HG02973 (cell line): ENCODE measurements at regions not wholly inside any gene's neighbourhood (a gene's known extent, or its start where the extent isn't known, plus 50 kb on each side); places are given as distances from the start of the nearest gene placed in this dataset.
"Not testable (repeated sequence)": the region's sequence is repeated elsewhere in the genome, so short reads cannot be mapped to it uniquely, and the experiment has no call there.

ENCODE experiments used
- ATAC-seq: cut with Tn5 transposase; IDR thresholded peaks from one replicate; pipeline ENCODE4 v1.9.1; 2021; ENCODE audit warnings: moderate library complexity; ENCODE audit not compliant: unreplicated experiment

GRCh38 chr6:148022279-148022678 is 320.4 kb upstream of the SASH1 start:
- ATAC-seq: not testable (repeated sequence)

GRCh38 chr6:148027201-148027600 is 315.4 kb upstream of the SASH1 start:
- ATAC-seq: no peak

GRCh38 chr6:148035806-148036390 is 306.7 kb upstream of the SASH1 start:
- no peak for ATAC-seq

- no peak for ATAC-seq
Observed at GRCh38 chr6:148037496-148037895, 305.1 kb upstream of the SASH1 start.

- no peak for ATAC-seq
Observed at GRCh38 chr6:148041546-148041945, 301.1 kb upstream of the SASH1 start.

- ATAC-seq: no peak
Observed at GRCh38 chr6:148042536-148042935, 300.1 kb upstream of the SASH1 start.

GRCh38 chr6:148044261-148044751 is 298.3 kb upstream of the SASH1 start:
- ATAC-seq: no peak

GRCh38 chr6:148044921-148045320 is 297.7 kb upstream of the SASH1 start:
- ATAC-seq: no peak

GRCh38 chr6:148053209-148053608 is 289.4 kb upstream of the SASH1 start:
- ATAC-seq: no peak

- no peak for ATAC-seq
Observed at GRCh38 chr6:148053796-148054195, 288.8 kb upstream of the SASH1 start.

- no peak for ATAC-seq
Observed at GRCh38 chr6:148054219-148054618, 288.4 kb upstream of the SASH1 start.

GRCh38 chr6:148055419-148055818 is 287.2 kb upstream of the SASH1 start:
- no peak for ATAC-seq

GRCh38 chr6:148059869-148060268 is 282.8 kb upstream of the SASH1 start:
- no peak for ATAC-seq

GRCh38 chr6:148064406-148065134 is 278.1 kb upstream of the SASH1 start:
- no peak for ATAC-seq

GRCh38 chr6:148068437-148069061 is 274.1 kb upstream of the SASH1 start:
- ATAC-seq: no peak

- ATAC-seq: no peak
Observed at GRCh38 chr6:148069256-148069655, 273.4 kb upstream of the SASH1 start.

GRCh38 chr6:148074291-148074690 is 268.3 kb upstream of the SASH1 start:
- ATAC-seq: no peak

- ATAC-seq: no peak
Observed at GRCh38 chr6:148074738-148075137, 267.9 kb upstream of the SASH1 start.

- ATAC-seq: no peak
Observed at GRCh38 chr6:148075352-148075751, 267.3 kb upstream of the SASH1 start.

GRCh38 chr6:148076051-148076450 is 266.6 kb upstream of the SASH1 start:
- ATAC-seq: no peak

GRCh38 chr6:148080315-148080714 is 262.3 kb upstream of the SASH1 start:
- ATAC-seq: no peak

GRCh38 chr6:148081076-148081475 is 261.6 kb upstream of the SASH1 start:
- ATAC-seq: no peak
